Posterior cingulate gyrus (tissue), 11 donors: ENCODE measurements at regions not wholly inside any gene's neighbourhood (a gene's known extent, or its start where the extent isn't known, plus 50 kb on each side); places are given as distances from the start of the nearest gene placed in this dataset.

Source experiments
- DNase-seq, 10 donors: peaks; one replicate each; pipeline versions ENCODE4 v3.0.0 to v3.0.0-alpha.2; 2020 to 2021; ENCODE audit warnings: mixed read lengths in 3 of 10
- intact Hi-C: fragments of 100-400 bp; cut with DNase I; formaldehyde crosslinking; loops from one replicate; pipeline ENCODE4 v1.15.1; 2023

DNA sequence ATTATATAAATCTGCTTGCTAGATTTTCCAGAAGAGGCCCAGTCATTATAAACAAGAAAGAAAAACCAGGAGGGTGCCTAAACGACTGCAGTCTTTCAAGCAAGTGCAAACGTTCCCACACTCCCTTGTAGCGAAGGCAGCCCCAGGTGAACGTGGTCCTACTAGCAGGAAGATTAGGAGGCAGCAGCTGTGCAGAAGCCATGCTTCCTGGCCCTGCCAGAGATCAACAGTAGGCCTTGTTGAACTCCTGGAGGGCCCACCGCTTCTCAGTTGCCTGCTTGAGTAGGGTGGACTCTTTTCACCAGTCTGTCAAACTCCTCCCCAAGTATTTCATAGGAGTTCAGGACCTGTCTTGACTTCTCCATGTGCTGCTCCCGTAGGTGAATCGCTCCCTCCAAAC, 163.0 kb upstream of the GORAB start:
- intact Hi-C loops, result no loop called here
- DNase-seq, result peak in 1 of 10 donors; percentile 58

DNA sequence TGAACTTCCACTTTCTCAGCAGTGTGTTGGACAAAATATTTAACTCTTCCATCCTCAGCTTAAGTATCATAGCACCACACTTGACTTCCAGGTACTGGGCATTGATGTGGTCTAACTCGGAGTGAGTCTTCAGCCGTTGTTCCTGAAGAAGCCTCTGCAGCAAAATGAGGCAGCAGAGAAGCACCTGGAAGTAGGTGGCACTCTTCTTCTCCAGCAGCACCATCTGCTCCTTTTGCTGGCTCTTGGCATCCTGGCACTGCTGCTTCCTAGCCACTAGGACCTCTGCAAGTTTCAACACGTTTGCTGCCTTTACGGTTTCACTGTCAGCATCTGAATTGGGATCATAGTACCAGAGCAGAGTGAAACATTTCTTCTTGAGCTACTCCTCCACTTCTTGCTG, 162.5 kb upstream of the GORAB start:
- intact Hi-C loops, result no loop called here
- DNase-seq, result no peak

DNA sequence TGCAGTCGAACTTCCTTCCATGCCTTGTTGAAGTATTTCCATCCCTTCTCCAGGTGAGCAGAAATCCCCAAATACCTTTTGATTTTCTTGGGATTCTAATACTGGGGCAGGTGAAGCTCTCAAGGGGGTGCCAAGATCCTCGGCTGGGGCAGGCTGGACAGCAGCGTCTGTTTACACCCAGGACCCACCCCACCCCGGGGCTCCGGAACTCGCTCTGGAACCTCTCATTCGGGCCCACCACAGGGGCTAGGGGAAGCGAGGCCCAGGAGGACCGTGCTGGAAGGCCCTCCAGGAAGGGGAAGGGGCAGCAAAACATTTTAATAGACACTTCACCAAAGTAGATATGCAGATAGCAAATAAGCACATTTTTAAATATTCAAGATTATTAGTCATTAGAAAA, 161.9 kb upstream of the GORAB start:
- no peak for DNase-seq
- intact Hi-C loops, result no loop called here

DNA sequence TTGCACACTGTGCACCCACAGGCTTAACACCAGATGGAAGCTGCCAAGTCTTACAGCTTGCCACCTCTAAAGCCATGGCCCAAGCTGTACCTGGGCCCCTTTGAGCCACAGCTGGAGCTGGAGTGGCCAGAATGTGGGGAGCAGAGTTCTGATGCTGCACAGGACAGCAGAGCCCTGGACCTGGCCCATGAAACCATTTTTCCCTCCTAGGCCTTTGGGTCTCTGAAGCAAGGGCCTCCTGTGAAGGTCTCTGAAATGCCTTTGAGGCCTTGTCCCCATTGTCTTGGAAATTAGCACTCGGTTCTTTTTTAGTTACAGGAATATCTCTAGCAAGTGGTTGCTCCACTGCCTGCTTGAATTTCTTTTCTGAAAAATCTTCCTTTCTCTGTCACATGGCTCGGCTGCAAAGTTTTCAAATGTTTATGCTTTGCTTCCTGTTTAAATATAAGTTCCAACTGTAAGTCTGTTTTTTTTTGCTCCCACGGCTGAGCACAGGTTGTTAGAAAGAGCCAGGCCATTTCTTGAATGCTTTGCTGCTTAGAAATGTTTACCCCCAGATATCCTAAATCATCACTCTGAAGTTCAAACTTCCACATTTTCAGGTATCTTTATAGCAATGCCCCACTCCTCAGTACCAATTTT, 156.8 kb upstream of the GORAB start:
- DNase-seq, result no peak
- intact Hi-C loops, result no loop called here

DNA sequence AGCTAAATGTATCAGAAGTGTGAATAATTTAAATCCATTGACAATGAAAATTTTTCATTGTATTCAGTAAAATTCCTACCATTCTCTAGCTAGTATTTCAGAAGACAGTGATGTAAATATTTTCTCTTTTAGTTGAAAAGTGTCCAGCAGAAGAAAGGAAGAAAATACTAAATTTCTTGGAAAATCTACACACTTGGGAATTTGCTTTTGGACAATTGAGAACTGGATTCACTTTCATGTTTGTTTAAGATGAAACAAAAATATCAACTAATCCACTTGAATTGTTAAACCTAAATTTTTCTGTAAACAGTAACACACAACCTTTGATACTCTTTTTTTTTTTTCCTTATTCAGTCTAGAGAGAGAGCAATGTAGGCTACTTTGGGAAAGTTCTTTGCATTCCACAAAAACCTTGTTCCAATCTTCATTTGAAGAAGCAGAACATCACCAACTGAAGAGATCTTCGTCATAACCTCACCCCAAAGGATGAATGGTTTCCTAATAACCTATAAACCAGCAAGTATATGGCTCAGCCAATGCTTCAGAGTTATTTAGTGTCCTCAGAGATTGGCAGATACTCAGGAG, 155.1 kb upstream of the GORAB start:
- intact Hi-C loops, result no loop called here
- no peak for DNase-seq

DNA sequence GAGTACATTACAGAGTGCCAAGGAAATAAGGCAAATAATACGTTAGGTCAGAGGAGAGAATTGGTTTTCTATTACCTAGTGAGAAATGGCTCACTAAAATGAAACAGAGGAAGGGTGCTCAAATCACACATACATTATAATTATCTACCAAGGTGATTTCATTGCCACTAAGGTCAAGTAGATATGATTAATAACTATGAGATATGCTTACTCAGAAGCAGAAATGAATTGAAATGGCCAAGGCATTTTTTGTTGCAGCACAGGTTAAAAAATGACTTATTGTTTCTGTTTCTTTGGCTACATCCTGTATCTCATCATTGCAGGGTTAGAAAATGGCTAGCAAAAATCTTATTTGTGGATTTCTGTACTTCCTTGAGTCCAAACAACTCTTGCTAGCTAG, 154.5 kb upstream of the GORAB start:
- DNase-seq, result no peak
- intact Hi-C loops, result no loop called here

DNA sequence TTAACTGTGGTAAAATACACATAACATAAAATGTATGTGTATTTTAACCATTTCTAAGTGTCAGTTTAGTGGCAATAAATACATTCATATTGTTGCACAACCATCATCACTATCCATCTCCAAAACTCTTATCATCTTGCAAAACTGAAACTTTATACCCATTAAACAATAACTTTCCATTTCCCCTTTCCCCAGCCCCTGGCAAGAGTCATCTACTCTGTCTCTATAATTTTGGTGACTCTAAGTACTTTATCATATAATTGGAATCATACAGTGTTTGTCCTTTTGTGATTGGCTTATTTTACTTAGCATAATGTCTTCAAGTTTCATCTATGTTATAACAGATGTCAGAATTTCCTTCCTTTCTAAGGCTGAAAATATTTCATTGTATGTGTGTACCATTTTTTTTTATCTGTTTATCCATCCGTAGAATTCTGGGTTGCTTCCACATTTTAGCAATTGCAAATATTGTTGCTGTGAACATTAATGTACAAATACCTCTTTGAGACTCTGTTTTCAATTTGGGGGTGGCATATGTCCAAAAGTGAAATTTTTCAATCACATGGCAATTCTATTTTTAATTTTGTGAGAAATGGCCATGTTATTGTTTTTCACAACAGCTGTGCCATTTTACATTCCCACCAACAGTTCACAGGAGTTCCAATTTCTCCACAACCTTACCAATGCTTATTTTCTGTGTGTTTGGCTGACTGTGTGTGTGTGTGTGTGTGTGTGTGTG, 153.9 kb upstream of the GORAB start:
- no peak for DNase-seq
- intact Hi-C loops, result no loop called here

DNA sequence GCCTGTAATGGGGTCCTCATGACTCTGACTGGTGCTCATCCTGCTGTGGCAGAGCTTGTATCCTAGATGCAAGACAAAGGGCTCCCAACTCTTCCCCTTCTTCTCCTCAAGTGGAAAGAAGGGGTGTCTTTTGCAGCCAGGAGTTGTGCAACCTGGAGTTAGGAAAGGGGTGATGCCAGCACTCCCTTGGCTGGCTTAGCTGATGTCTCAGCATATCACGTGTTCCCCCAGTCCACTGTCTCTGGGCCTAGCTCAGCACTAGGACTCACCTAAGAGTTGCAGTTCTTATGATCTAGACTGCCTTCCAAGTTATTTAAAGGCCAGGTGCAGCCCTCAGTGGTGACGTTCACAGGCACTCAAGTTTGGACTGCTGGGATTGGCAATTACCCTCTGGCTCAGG, 146.2 kb upstream of the GORAB start:
- intact Hi-C loops, result no loop called here
- no peak for DNase-seq

DNA sequence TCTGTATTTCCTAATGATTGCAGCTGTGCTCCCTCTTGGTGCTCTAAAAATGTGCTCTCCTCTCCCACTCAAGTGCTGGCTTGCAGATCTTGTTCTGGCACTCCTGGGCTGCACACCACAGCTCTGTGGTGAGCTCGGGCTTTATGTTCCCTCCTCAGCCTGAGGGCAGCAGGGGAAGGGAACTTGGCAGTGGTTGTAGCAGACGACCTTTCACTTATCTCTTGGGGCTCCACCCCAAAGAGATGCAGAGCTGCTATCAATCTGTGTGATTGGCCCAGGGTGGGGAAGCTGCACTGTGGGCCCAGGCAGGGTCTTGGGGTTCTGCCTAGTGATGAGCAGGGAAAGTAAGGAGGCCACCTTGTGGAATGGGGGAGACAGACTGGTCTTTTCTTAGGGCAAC, 143.5 kb upstream of the GORAB start:
- intact Hi-C loops, result no loop called here

DNA sequence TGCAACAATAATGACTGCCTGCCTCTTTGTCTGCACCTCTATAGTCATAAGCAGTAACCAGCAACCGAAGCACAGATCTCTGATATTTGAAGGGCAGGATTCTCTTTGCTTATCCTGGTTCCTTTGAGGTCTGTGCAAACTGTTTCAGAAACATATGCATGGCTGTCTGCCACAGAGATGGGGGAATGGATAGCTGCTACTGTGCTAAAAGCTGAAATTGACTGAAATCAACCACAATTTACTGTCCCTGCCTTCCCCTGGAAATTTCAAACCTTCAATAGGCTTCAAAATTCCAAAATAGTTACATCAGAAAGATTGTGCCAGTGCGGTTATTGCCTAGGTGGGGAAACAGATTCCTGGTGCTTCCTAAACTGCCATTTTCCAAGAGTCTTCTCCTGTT, 136.8 kb upstream of the GORAB start:
- no peak for DNase-seq
- intact Hi-C loops, result no loop called here

More for the DNA sequence above, 143.5 kb upstream of the GORAB start:
- DNase-seq, result no peak

DNA sequence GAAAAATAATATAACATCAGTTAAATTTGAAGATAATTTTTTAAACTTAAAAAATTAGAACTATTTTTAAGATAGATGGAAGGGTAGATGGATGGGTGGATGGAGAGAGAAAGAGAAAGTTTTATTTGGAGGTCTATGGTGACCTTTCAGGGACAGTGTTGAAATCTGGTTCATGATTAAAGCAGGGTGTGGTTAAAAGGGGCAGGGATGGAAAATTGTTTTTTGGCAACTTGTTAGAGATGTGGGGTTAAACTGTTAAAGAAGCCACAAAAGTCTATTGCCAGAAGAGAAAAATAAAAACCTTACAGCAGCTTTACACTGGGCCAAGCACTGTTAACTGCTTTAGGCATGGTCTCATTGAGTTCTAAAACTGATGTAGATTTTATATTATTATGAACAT, 134.9 kb upstream of the GORAB start:
- DNase-seq, result no peak
- intact Hi-C loops, result no loop called here

DNA sequence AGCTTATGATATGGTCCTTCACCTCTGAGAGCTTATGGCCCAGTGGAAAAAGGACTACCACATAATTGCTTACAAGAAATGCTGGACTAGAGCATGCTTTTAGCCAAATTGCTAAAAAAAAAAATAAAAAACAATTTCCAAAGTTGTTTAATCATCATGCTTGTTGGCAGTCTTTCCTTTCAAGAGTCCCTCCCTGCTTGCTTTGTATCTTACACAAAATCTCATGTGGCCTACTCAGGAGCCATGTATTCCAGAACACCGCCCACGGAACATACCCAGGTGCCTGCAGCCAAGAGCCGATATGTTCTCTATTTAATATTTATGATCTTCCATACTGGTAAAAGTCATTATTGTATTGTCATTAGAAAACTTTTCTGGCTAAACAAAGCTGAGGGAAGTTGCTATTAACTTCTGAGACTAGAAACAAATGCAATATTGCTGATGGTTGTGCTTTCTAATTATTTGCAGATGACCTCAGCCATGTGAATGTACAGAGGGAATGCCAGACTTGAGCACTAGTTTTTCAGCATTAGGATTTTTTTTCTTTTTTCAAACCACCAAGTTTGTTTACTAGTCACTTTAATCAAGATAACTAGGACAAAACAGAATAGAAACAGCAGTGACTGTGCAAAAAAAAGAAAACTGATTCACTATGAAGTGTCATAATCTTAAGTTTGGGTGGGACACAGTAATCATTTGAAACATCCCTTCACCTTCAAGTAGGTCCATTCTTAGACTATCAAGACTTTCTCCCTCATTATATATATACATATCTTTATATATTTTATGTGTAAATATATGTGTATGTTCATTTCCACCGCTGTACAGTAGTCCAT, 129.3 kb upstream of the GORAB start:
- no peak for DNase-seq
- intact Hi-C loops, result no loop called here

DNA sequence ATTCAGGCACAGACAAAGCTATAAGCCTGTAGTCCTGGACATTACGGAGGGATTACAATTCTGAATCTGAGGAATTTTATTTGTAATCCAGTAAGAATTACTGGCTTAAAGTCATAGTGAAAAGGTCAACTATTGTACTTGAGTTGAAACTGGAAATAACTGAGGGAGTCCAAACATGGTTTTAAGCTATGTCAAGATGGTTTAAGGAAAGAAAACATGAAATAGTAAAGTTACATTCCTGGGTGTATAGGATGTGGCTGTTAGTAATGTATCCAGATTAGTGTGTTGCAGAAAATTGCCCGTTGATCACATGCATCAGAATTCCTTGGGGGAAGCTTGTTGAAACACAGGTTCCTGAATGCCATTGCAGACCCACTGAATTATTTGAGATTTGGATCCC, 124.8 kb upstream of the GORAB start:
- intact Hi-C loops, result no loop called here
- no peak for DNase-seq

DNA sequence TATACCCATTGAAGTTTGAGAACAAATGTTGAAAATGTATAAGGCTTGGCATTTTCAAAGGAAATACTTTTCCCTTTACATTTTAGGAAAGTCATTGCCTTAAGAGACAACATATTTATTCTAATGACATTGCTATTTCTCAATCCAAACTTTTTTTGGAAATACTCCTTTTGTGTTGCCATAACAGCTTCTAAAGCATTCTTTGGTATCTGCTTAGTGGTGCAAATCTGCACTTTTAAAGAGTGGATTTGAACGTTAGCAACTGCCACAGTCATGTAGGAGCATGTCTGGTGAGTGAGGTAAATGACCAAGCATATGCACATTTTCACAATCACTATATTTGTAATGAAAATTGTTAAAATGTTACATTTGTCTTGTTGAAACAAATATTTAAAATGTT, 124.4 kb upstream of the GORAB start:
- no peak for DNase-seq
- intact Hi-C loops, result no loop called here

DNA sequence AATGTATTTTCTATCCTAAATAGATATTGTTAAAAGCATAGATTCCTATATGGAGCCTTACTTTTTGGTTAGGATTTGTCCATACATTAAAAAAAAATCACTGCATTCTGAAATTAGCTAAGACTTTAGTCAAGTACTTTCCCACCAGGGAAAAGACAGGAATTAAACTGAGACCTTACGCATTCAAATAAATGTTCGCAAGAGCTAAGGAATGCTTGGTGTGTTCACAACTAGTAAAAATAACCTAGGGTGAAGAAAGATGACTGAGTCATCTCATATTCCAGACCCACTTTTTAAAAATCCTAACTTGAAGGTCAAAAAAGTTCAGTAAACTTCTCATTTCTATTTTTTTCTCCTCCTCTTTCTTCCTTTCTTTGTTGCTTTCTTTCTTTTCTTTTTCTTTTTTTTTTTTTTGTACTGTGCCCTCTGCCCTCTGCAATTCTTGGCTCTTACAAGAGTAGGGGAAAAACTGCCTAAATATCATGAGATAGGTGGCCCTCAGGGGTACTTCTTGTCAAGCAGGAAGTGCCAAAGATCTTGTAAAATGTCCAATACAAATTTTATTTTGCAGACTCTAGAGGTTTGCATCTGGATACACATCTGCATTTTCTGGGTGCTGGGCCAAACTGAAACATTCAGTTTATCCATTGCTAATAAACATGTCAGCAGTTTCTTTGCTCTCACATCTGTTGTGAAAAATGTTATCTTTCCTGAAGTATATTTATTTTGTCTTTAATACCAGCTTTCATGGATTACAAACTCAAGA, 121.4 kb upstream of the GORAB start:
- intact Hi-C loops, result no loop called here
- no peak for DNase-seq

DNA sequence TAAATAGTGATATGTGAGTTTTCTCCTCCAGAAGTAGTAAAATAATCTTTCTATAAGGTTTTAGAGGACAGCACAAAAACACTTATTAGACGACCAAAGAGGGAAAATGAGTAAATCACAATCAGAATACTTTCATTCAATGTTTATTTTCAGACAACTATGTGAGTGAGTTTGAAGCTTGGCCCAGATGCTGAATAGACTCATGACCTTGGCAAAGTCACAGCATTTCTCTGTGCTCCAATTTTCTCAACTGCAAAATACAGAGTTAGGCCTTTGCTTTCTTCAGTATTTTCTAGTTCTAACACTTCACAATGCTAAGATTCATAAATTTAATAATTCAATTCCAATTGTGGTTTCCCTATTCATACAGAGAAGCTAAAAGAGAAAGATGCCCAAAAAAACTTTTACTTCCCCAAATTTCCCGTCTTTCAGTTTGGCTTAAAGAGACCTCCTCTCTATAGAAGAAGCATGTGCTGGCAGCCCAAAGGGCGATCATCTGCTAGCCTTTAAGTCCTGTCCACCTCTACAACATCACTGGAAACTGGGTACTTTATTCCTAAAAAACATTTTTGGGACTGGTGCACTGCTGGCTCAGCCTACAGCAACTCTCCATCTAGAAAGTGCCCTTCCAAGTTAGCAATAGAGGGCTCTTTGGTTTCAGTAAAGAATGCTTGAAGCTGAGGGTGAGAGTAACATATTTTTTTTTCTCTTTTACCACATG, 116.8 kb upstream of the GORAB start:
- intact Hi-C loops, result no loop called here
- DNase-seq, result no peak

DNA sequence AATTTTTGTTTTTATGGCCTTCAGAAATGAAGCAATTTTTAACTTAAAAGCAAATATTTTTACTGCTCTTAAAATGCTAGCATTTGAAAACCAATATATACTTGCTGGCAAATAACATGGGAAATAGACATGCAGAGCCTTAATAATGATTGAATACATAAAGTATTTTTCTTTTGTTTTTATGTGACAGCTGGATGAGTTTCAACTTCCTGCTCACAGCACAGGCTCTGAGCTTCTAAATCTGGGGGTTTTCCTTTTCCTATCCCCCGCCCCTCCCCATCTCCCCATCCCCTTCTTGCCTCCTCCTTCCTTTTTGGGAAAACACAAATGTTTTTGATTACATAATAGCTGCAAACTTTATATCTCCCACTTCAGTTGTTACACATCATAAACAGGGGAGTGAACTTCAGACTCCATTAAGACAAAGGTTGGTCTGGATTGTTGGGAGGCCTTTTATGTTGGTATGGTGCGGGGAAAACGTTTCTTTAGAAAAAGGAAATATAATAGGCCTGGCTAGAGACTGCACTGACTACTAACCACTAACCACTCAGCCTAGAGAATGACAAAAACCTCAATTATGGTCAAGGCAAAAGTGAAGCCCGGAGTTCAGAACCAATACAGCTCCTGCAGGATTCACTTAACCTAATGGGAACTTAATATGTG, 116.1 kb upstream of the GORAB start:
- DNase-seq, result no peak
- intact Hi-C loops, result no loop called here

DNA sequence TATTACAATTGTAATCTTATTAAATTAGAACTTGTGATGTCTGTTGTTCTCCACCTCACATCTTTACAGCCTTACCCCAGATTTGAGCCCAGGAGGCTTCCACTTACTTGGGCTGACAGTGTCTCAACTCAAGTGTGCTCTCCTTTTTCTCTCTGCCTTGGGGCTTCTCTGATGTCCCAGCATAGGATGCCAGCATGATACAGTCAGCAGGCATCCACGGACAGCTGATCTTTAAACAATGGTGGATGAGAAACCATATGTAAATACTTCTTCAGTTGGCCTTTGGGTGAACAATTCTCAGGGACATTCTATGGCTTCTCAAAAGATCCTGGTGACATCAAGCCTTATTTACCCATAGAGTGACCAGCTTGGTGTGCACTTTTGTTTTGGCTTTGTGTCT, 107.6 kb upstream of the GORAB start:
- no peak for DNase-seq
- intact Hi-C loops, result no loop called here

DNA sequence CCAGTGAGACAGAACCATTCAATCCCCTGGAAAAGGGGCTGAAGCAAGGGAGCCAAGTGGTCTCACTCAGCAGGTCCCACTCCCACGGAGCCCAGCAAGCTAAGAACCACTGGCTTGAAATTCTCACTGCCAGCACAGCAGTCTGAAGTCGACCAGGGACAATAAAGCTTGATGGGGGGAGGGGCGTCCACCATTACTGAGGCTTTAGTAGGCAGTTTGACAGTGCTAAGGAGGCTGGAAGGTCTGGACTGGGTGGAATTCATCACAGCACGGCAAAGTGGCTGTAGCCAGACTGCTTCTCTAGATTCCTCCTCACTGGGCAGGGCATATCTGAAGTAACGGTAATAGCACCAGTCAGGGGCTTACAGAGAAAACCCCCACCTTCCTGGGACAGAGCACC, 105.4 kb upstream of the GORAB start:
- DNase-seq, result no peak

More for the DNA sequence above, 105.4 kb upstream of the GORAB start:
- intact Hi-C loops, result no loop called here
